KG1 (cell line): ENCODE measurements at regions not wholly inside any gene's neighbourhood (a gene's known extent, or its start where the extent isn't known, plus 50 kb on each side); places are given as distances from the start of the nearest gene placed in this dataset.

ENCODE experiments used
- DNase-seq: peaks from one replicate; lab custom pipeline; 2025; lab: John Stamatoyannopoulos, UW

DNA sequence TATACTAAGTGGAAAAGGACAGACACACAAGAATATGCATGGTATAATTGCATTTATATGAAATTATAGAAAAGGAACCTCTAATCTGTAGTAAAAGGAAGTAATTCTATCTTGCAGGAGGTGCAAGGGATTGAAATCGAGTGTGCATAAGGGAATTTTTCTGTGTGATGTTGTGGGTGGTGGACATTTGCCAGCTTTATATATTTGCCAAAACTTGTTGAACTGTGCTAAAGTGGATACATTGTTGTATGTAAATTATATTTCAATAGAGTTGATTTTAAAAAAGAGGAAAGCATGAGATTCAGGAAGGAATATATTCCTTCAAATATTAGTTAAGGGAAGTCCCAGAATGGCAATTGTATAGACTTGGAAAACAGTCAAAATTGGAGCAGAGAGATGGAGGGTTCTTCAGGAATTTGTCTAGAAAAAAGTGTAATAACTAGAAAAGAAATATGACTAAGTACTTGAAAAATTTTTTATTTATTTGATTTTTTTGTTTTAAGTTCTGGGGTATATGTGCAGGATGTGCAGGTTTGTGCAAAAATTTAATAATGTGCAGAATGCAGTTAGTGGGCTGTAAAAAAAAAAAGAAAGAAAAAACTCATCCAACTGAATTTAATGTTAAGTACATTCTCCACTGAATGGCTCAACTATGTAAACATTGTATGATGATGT lies 96.1 kb downstream of the ARL4A start:
- DNase-seq: no peak

DNA sequence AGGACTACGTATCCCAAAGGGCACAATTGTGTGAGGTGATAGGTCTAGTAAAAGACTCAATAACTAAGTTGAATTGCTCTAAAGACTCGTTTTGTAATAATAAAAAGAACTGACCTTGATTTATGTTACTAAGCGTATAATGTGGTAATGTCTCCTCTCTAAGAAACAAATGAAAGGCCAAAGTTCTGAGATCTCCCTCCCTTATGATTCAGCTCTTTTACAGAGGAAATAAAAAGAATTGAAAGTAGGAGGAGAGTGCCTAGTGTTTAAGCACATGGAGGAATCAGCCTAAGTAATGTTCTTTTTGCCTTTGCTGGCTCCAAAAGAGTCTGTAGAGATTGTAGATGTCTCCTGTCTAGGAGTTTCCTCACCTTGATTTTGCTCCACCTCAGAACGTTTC lies 98.0 kb downstream of the ARL4A start:
- DNase-seq: no peak

DNA sequence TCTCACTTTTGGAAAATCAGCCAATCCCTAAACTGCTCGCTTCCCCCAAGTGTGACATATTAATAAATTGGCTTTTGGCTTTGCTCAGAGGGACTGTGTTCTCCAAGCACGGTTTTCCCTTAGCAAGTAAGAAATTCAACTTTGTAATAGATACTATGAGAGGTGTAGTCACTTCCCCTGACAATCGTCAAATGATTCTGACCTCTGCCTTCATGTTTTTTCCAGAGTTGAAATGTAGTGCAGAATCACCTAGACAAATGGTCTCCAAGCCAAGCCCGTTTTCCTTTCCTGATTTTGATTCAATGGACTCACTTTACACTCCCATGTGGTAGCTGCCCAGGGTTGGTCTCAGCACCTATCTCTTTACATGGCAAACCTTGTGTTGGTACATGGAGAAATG lies 99.1 kb downstream of the ARL4A start:
- DNase-seq: no peak

DNA sequence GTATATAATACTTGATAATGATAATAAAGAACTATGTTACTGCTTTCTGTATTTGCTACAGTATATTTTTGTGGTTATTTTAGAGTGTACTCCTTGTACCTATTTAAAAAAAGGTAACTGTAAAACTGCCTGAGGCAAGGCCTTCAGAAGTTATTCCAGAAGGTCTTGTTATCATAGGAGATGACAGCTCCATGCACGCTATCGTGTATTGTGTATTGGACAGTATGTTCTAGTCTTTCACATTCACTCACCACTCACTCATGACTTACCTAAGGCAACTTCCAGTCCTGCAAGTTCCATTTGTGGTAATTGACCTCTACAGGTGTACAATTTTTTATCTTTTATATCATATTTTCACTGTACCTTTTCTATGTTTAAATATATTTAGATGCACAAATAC lies 100.7 kb downstream of the ARL4A start:
- no peak for DNase-seq

DNA sequence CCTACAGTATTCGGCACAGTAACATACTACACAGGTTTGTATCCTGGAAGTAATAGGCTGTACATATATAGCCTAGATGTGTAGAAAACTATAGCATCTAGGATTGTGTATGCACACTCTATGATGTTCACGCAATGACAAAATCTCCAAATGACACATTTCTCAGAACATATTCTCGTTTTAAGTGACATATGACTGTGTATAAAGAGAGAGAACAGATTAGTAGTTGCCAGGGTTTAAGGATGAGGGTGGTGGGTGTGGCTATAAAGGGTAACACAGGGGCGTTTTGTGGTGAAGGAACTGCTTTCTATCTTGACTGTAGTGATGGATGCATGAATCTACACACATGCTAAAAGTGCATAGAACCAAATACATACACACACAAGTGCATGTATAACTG lies 101.2 kb downstream of the ARL4A start:
- DNase-seq: no peak

DNA sequence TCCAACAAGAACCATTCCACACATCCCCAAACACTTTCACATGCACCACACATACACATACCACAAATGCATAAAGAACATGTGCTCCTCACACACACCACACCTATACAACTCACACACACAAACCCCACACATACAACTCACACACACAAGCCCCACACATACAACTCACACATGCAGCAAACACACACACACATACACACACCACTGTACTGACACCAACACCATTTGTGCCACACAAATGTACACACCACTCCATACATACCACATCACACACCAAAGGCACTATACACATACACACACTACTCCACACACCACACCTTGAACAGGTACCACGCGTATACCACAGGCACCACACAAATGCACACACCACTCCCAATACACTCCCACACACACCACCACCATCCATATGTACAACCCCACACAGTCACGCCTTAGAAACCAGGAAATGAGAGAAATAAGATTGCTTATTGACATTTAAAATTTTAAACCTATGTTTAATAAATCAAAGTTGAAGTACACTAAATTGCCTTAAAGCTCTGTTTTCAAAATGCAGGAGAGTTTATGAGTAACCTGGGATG lies 107.4 kb downstream of the ARL4A start:
- no peak for DNase-seq

DNA sequence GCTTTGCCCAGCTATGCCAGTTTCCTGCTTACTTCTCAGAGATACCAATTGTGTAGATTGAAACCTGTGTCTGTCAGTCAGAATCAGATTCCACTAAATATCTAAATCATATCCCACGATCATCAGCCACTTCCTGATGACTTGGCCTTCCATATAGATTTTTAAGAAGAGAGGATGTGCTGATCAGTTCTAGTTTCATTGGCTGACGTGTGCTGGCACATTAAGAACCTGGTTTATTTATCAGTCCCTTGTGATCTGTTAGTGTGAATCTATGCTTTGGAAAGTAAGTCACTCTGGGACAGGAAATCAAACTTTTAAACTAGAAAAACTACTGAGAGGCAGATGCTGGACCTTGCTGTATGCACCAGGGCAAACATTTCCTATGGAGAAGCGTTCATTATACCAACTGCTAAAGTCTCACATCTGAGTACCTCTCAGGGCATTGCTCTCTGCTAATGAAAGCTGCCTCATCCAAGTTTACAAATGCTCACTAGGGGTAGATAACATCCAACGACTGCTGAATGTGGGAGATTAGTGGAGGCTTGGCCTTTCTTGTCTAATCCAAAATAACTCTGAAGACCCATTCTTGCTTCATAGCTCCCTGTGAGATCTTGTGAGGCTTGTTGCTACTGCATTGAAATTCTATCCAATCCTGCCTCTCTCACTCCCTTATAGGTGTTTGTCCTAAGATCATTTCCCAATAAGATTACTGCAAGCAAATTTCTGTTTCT lies 109.1 kb downstream of the ARL4A start:
- no peak for DNase-seq

DNA sequence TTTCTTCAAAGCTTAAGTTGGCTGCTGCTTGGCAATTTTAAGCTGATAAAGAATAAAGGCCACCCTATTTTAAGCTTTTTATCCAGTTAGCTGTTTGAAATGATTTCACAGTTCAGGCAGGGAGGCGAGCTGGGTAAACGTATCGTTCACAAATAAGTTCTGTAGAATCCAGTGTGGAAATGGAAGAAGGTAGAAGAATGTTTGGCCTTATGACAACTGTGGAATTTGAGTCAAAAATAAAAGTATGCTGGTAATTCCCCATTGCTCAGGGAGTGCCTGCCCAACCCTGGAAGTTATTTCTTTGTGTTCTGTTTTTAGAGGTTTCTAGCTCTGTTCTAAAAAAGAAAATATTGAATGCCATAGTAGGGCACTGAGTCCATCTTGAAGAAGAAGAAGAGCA lies 113.1 kb downstream of the ARL4A start:
- DNase-seq: no peak

DNA sequence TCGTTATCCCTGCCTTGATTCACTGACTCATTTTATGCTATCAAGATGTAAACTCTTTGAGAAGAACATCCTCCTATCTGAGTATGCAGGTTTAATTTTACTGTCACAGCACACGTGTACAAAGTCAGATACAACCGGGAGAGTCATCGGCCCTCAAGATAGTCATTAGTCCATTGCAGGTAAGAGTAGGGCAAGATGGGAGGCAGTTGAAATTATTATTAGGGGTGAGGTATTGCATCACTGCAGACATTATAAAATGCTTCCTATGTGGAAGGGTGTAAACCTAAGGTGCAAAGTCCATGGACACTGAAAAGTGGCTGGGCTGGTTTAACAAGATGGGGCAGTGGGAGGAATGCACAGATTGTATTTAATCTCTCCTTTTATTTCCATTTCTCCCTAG lies 113.7 kb downstream of the ARL4A start:
- DNase-seq: no peak

DNA sequence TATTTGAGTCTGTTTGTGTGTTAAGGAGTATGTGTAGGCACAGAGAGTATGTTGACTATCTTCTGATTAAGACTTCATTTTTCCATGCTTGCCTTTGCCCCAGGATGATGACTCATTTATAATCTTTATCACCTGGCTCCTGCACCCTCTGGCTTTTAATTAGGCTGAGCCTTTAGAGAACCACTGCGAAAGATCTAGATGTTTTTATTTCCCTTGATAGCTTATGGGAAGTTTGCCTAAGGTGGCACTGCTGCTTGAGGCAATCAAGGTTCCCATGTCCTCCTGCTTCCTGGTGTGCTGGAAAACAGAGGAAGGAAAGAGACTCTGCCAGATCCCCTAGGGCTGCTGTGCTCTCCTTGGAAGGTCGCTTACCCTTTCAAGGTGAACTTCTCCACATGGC lies 114.6 kb downstream of the ARL4A start:
- no peak for DNase-seq

DNA sequence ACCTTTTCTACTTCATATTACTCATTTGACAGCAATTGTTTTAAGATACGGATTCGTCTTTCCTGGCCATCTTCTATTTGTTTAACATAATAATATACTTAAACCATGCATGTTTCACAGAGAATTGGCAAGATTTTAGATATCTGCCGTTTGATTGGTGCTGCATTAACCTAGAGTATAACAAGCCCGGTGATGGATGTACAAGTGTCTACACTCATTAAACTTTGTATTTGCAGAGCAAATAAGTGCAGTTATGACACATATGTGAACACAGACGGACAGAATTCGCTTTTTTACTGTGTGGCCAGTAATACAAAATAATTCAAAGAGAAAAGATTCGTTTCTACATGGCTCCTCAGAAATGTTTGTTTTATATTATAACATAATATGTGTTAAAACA lies 116.1 kb downstream of the ARL4A start:
- no peak for DNase-seq

DNA sequence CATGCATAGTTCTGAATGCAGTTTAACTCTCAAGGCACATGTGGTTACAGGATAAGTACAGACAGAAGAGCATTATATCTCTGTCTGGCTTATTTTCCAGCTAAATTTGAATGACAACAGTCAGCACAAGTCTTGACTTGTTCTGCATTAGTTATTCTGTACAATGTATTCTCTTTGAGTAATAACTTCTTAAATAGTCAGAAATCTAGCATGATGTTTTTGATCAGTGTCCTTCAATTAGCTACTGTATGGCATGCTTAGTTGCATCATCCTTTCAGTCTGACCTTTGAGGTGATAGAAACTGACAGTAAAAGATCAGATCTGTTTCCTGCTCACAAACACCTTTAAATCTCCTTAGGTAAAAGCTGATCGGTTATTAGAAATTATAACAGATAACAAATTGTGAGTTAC lies 118.1 kb downstream of the ARL4A start:
- DNase-seq: no peak

DNA sequence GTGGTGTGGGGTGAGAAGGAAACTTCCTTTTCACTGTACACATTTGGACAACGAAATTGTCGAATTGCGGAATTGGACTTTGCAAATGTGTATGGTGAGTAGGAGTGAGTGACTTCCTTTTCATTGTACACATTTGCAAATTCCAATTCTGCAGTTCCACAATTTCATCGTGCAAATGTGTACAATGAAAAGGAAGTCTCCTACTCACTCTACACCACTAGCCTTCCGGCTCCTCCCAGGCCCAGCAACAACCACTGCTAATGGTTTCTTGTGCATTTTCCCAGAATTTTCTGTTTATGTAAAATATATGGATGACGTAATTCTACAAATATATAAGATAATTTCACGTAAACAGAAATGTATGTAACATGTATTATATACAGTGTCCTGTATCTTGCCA lies 118.5 kb downstream of the ARL4A start:
- DNase-seq: no peak

DNA sequence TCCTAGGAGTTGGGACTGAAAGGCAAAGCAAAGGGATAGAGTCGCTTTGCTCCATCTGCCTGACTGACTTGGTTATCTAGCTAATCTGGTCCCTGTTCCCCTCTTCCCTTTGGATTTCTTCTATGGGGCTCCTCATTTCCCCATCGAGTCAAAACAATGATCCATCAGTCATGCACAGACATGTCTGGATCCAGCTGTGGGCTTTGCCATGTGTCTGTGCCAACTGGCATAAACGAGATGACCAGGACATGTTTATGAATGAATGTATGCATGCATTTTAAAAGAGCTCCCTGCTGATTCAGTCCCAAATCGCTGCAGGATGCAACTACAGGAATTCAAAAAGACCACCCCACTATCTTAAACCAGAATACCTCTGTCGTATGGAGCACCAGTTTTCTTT lies 122.0 kb downstream of the ARL4A start:
- no peak for DNase-seq

DNA sequence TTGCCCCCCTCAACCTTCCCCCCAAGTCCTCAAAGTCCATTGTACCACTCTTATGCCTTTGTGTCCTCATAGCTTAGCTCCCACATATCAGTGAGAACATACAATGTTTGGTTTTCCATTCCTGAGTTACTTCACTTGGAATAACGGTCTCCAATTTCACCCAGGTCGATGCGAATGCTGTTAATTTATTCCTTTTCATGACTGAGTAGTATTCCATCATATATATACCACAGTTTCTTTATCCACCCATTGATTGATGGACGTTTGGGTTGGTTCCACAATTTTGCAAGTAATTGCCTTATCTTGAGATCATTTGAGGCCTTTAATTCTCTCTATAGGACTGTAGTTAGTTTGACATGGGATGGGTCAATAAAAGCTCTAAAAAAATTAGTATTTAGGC lies 124.7 kb downstream of the ARL4A start:
- no peak for DNase-seq

DNA sequence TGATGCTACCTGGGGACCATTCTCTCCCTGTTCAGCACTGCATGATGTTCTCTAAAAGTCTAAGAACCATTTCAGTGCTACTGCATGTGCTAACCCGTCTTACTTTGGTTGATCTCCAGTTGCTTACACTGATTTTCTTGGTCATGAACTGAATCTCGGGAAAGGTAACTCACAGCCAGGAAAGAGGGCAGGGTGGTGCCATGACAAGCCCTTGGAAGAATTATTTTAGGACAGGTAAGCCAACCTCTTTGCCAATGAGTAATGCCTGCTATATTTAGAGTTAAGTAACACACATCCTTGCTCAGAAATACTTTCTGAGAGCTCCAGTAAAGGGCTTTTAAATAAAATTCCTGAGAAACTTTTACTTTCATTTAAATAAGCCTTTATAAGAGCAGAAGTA lies 126.7 kb downstream of the ARL4A start:
- no peak for DNase-seq

DNA sequence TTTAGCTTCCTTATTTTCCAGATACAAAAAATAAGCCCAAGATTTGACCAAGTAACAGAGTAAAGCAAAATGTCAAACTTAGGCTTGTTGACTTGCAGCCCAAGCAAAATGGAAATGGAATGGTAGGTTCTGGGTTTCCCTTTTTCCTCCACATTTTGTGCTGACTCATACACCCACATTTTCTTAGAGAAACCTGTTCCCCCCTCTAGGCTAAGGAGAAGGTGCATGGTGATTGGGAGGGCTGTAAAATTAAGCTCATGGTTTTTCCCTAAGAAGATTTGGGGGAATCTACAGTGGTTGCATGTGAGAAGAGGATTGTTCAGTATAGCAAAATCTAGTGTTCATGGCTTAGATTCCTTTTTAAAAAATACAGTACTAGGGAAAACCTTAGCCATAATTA lies 127.4 kb downstream of the ARL4A start:
- no peak for DNase-seq

DNA sequence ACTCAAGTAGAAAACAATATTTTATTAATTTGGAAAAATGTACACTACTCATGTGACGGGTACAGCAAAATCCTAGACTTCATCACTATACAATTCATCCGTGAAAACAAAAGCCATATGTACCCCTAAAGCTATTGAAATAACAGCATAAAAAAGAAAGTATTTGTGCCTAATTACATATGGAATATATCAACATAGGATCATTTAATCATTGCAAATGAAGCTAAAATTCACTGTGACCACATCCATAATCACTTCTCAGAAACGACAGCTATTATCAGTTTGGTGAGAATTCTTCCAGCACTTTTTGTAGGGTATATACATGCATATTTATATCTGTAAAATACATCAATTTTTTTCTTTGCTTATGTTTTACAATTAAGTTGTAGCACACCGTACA lies 128.0 kb downstream of the ARL4A start:
- no peak for DNase-seq

DNA sequence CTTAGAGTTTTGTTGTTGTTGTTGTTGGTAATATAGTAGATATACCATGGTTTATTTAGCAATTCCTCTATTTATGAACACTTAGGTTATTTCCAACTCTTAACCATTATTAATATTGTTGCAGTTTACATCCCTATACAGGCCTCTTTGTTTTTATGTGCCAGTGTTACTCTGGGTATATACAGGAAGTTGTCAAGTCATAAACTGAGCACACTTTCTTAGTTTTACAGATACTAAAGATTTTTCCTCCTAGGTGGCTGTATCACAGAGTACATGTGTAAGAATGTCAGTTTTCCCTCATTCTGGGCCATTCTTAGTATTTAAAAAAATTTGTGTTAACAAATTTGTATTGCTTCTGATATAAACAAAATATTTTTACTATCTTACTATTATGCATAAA lies 128.4 kb downstream of the ARL4A start:
- no peak for DNase-seq

DNA sequence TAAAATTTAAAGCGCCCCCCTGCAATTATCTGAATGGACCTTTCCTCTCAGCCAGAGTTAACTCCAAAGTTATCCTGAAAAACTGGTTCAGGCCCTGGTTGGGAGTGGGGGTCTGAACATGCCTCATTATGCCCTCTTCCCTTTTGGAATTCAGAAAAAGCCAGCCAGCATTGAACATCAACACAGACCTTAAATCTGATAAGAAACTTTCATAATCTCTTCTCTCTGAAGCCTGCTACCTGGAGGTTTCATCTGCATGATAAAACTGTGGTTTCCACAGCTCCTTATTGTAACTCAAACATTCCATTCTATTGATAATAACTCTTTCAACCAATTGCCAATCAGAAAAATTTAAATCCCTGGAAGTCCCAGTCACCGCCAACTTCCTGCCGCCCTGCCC lies 133.3 kb downstream of the ARL4A start:
- no peak for DNase-seq

DNA sequence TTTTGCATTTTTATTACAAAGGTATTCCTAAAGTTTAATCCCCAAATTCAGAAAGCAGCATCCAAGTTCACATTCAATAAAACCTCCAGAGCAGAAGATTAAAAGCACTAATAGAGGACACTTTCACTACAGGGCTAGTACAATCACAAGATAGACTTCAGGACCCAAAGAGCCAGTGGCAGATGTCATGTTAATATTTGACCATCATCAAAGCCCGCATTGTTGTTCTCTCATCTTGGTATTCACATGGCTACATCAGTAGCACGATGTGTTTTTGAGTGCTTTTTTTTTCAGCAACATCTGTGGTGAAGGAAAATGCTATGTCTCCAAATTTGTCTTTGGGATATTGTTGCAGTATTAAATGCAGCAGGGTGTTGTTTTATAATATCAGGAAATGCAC lies 134.3 kb downstream of the ARL4A start:
- DNase-seq: no peak

DNA sequence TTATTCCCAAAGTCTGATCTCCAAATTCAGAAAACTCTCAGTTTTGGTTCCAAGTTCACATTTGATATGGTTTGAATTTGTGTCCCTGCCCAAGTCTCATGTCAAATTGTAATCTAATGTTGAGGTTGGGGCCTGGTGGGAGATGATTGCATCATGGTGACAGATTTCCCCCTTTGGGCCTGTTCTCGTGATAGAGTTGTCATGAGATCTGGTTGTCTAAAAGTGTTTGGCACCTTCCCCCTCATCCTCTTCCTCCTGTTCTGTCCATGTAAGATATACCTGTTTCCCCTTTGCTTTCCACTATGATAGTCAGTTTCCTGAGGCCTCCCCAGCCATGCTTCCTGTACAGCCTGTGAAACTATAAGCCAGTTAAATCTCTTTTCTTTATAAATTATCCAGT lies 138.6 kb downstream of the ARL4A start:
- no peak for DNase-seq

DNA sequence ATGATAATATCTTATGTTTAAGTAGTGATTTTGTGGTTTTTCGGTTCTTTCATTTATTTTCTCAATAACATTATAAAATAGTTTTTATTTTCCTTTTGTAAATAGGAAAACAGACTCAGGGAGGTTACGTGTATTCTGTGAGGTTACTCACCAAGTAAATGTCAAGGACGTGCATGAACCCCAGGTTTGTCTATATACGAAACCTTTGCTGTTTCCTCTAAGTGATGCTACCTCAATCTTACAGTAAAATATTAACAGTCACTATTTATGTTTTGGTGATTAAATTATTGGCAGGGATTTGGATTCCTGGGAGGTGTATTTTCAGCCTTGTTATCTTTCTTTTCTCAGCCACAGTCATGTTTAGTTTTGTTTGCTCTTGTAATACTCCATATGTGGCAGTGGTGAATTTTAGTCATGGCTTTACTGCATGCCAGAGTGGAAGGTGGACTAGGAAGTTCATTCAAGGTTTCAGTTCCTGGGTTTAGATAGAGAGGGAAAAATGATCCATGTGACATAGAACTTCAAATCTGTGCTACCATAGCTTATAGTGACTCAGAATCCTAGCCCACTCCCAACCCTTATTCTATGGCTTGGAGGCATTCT lies 139.9 kb downstream of the ARL4A start:
- no peak for DNase-seq
